ENCODE measurements at regions not wholly inside any gene's neighbourhood (a gene's known extent, or its start where the extent isn't known, plus 50 kb on each side); places are given as distances from the start of the nearest gene placed in this dataset.

GRCh38 chr10:109428775-109429491 is 494.4 kb downstream of the XPNPEP1 start:
- CTCF ChIA-PET, result interaction anchor here (1.2 kb wide), 1 partner anchor 13 kb away, joined by 4 read pairs; no protein-coding TSS in a partner anchor
- no peak for TF ChIP-seq CTCF (IDR thresholded peaks at IDR 0.05; ENCODE audit: insufficient read depth, low read length, missing control alignments)
- H3K4me3 ChIP-seq (ENCODE audit: low read depth, low read length), result no peak overlapping the region
- POLR2A ChIA-PET, result no interaction called here
- no peak for DNase-seq (ENCODE audit: low read depth, low spot score)

- peak; percentile 24 for TF ChIP-seq CTCF (IDR thresholded peaks at IDR 0.05; ENCODE audit: insufficient read depth, low read length, missing control alignments)
- no peak overlapping the region for H3K4me3 ChIP-seq (ENCODE audit: low read depth, low read length)
- ChIA-PET POLR2A (no interaction called here), CTCF (interaction anchor here (0.7 kb wide), 1 partner anchor 18 kb away, joined by 3 read pairs; no protein-coding TSS in a partner anchor)
- DNase-seq (ENCODE audit: low read depth, low spot score), result no peak
Observed at GRCh38 chr10:109427411-109427810, 495.9 kb downstream of the XPNPEP1 start.

- TF ChIP-seq CTCF (IDR thresholded peaks at IDR 0.05; ENCODE audit: insufficient read depth, low read length, missing control alignments), result no peak
- DNase-seq (ENCODE audit: low read depth, low spot score), result no peak
- POLR2A ChIA-PET, result no interaction called here
Observed at GRCh38 chr10:109426987-109427386, 496.3 kb downstream of the XPNPEP1 start.

GRCh38 chr10:109418795-109419194 is 504.5 kb downstream of the XPNPEP1 start:
- TF ChIP-seq CTCF (IDR thresholded peaks at IDR 0.05; ENCODE audit: insufficient read depth, low read length, missing control alignments), result no peak
- CTCF ChIA-PET, result no interaction called here
- POLR2A ChIA-PET, result no interaction called here
- no peak overlapping the region for H3K4me3 ChIP-seq (ENCODE audit: low read depth, low read length)
- no peak for DNase-seq (ENCODE audit: low read depth, low spot score)

More at GRCh38 chr10:109426987-109427386, 496.3 kb downstream of the XPNPEP1 start:
- H3K4me3 ChIP-seq (ENCODE audit: low read depth, low read length), result no peak overlapping the region
- CTCF ChIA-PET, result interaction anchor here (0.7 kb wide), 1 partner anchor 18 kb away, joined by 3 read pairs; no protein-coding TSS in a partner anchor

- POLR2A ChIA-PET, result no interaction called here
- CTCF ChIA-PET, result no interaction called here
- H3K4me3 ChIP-seq (ENCODE audit: low read depth, low read length), result no peak overlapping the region
- no peak for TF ChIP-seq CTCF (IDR thresholded peaks at IDR 0.05; ENCODE audit: insufficient read depth, low read length, missing control alignments)
- no peak for DNase-seq (ENCODE audit: low read depth, low spot score)
Observed at GRCh38 chr10:109417803-109418202, 505.5 kb downstream of the XPNPEP1 start.

GRCh38 chr10:109412353-109412752 is 511.0 kb downstream of the XPNPEP1 start:
- ChIA-PET POLR2A (no interaction called here), CTCF (no interaction called here)
- TF ChIP-seq CTCF (IDR thresholded peaks at IDR 0.05; ENCODE audit: insufficient read depth, low read length, missing control alignments), result no peak
- H3K4me3 ChIP-seq (ENCODE audit: low read depth, low read length), result no peak overlapping the region
- DNase-seq (ENCODE audit: low read depth, low spot score), result no peak

All from AG04449 (cell line).